RWPE1 (cell line): ENCODE measurements at regions not wholly inside any gene's neighbourhood (a gene's known extent, or its start where the extent isn't known, plus 50 kb on each side); places are given as distances from the start of the nearest gene placed in this dataset.

Experiments
- CTCF ChIA-PET: fragments of 350-600 bp; sonication (Branson Sonifier 250); formaldehyde crosslinking; extraction: SDS; loops from one replicate; lab custom pipeline; 2021; lab: Yijun Ruan, JAX
- POLR2A ChIA-PET: fragments of 400-600 bp; formaldehyde crosslinking; extraction: SDS; loops from one replicate; lab custom pipeline; 2020; ENCODE audit warnings: antibody characterized with exemption; ENCODE audit not compliant: low non-redundant PET; lab: Yijun Ruan, JAX
- DNase-seq: peaks from one replicate; pipeline ENCODE4 v3.0.0; 2012; ENCODE audit warnings: low spot score
- H3K27ac ChIP-seq: fragments of 450-650 bp; 2 replicates; pipeline ENCODE4 v1.5.1; 2017
- TF ChIP-seq, protein P1 (sequence below): fragments of 450-650 bp; conservative IDR thresholded peaks from 2 replicates; pipeline ENCODE4 v1.5.1; 2017; ENCODE audit warnings: low read depth, mild to moderate bottlenecking

GRCh38 chr14:81728447-81728846 is 194.8 kb upstream of the SEL1L start:
- TF ChIP-seq, protein P1, sequence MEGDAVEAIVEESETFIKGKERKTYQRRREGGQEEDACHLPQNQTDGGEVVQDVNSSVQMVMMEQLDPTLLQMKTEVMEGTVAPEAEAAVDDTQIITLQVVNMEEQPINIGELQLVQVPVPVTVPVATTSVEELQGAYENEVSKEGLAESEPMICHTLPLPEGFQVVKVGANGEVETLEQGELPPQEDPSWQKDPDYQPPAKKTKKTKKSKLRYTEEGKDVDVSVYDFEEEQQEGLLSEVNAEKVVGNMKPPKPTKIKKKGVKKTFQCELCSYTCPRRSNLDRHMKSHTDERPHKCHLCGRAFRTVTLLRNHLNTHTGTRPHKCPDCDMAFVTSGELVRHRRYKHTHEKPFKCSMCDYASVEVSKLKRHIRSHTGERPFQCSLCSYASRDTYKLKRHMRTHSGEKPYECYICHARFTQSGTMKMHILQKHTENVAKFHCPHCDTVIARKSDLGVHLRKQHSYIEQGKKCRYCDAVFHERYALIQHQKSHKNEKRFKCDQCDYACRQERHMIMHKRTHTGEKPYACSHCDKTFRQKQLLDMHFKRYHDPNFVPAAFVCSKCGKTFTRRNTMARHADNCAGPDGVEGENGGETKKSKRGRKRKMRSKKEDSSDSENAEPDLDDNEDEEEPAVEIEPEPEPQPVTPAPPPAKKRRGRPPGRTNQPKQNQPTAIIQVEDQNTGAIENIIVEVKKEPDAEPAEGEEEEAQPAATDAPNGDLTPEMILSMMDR: no peak
- no peak for DNase-seq
- POLR2A ChIA-PET: no interaction called here
- no peak overlapping the region for H3K27ac ChIP-seq
- CTCF ChIA-PET: no interaction called here

DNA sequence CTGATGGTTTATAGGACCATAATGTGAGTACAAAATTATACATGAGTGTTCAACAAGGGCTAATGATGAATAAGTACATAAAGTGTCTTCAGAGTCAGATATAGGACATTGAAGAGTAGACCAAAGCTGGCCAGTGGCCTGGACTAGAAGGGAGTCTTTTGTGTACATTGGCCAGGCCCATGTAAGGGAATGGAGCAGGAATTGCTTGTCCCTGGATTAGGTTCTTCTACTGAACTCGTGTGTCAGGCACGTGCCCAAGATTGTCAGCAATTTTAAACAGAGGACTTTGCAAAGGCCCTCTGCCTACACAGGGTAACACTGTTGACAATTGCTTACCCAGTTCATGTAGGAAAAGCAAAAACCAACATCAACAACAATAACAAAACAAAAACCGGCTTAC is 196.0 kb upstream of the SEL1L start:
- H3K27ac ChIP-seq: no peak overlapping the region
- ChIA-PET POLR2A (no interaction called here), CTCF (no interaction called here)
- DNase-seq: no peak
- TF ChIP-seq, protein P1: no peak

GRCh38 chr14:81737938-81738337 is 204.3 kb upstream of the SEL1L start:
- no peak overlapping the region for H3K27ac ChIP-seq
- no peak for DNase-seq
- ChIA-PET CTCF (no interaction called here), POLR2A (no interaction called here)
- TF ChIP-seq, protein P1: no peak

DNA sequence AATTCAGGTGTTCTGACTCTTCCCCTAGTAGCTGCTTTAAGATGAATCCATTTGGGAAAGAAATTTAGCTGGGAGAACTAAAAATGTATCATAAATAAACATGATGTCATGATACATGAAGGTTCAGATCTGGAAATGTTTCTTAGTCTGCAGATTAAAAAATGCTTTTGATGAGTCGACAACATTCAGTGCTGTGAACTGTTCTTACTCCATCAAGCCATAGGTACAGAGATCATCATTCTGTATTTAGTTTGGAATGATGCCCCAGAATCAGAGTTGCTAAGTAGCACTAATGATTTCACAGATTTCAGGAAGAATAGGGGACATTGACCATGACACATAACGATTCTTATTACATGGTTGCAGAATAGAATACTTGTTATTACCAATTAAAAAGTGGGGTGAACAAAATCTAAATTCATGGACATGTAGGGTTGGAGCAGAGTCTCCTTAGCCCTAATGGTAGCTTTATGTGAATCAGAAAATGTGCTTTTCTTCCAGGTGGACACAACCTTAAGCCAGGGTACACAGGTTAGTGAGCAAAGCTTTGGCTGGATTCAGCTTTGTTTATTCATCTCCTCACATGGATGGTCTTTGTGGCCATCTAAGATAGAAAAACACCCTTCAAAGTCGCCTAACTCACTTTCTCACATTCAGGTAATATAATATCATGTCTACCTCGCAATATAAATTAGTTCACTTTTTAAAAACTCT is 205.4 kb upstream of the SEL1L start:
- POLR2A ChIA-PET: no interaction called here
- DNase-seq: no peak
- CTCF ChIA-PET: no interaction called here
- H3K27ac ChIP-seq: no peak overlapping the region
- TF ChIP-seq, protein P1: no peak

DNA sequence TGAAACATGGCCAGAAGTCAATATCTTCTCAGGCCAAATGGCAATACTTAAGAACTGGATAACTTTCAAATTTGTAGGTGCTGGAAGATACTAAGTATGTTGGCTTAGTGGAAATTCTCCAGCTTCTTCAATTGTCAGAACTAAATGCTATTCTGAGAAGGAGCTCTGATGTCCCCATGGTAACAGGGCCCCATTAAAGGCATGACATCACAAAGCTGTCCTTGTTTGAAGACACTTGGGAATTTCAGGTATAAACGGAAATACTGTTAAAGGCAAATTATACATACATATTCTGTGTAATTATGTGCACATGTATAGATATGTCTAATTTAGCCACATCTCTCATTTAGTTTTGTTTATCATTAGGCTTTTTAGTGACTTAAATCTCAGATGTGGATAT is 210.0 kb upstream of the SEL1L start:
- ChIA-PET POLR2A (no interaction called here), CTCF (no interaction called here)
- DNase-seq: no peak
- no peak overlapping the region for H3K27ac ChIP-seq
- TF ChIP-seq, protein P1: no peak

- POLR2A ChIA-PET: no interaction called here
- CTCF ChIA-PET: no interaction called here
- no peak for DNase-seq
These were observed 217.5 kb upstream of the SEL1L start for GRCh38 chr14:81751198-81751597.

More at GRCh38 chr14:81751198-81751597, 217.5 kb upstream of the SEL1L start:
- no peak overlapping the region for H3K27ac ChIP-seq
- TF ChIP-seq, protein P1: no peak
